B cell (primary cell): ENCODE measurements at regions not wholly inside any gene's neighbourhood (a gene's known extent, or its start where the extent isn't known, plus 50 kb on each side); places are given as distances from the start of the nearest gene placed in this dataset.

ENCODE experiments used
- ATAC-seq: fragments of 200-7000 bp; cut with Tn5 transposase; one replicate; pipeline ENCODE4 v1.10.0; 2021; ENCODE audit warnings: low read depth, mild to moderate bottlenecking, moderate number of reproducible peaks, moderate library complexity
- CTCF ChIA-PET: fragments of 350-600 bp; sonication (Branson Sonifier 250); formaldehyde crosslinking; loops from one replicate; lab custom pipeline; 2021; ENCODE audit warnings: antibody characterized with exemption, inconsistent platforms; lab: Charles Lee
- POLR2A ChIA-PET: fragments of 350-600 bp; sonication (Branson Sonifier 250); formaldehyde crosslinking; loops from one replicate; lab custom pipeline; 2021; ENCODE audit warnings: antibody characterized with exemption; lab: Charles Lee
- DNase-seq: peaks from one replicate; pipeline ENCODE4 v3.0.0; 2013
- H2AFZ ChIP-seq: 2 replicates; pipeline ENCODE4 v1.6.1; 2012; ENCODE audit warnings: mild to moderate bottlenecking, low read depth, low read length; ENCODE audit not compliant: insufficient read depth, poor library complexity, severe bottlenecking
- H3K27ac ChIP-seq, 2 donors: 1 replicate in 1 of 2; 2 replicates in 1 of 2; pipeline ENCODE4 v1.5.1; 2012 to 2013; ENCODE audit warnings: low read length in 2 of 2, mild to moderate bottlenecking in 2 of 2, moderate library complexity in 1 of 2
- H3K27me3 ChIP-seq, 4 experiments: fragments of 200-600 bp in 1 of 4; sonication (generic) in 1 of 4; replicated peaks in 1 of 4; 1 replicate in 2 of 4; 2 replicates in 2 of 4; pipeline versions ENCODE4 v1.6.1 to v1.7.0; 2013 to 2016; ENCODE audit warnings: low read length in 3 of 4, mild to moderate bottlenecking in 2 of 4, mixed read lengths in 1 of 4, moderate library complexity in 1 of 4; ENCODE audit not compliant: insufficient read depth in 4 of 4, control insufficient read depth in 3 of 4; ENCODE audit errors: control extremely low read depth in 1 of 4
- H3K36me3 ChIP-seq, 2 experiments: replicated peaks in 1 of 2; 1 replicate in 1 of 2; 2 replicates in 1 of 2; pipeline versions ENCODE4 v1.6.1 to v1.7.1; 2013; ENCODE audit warnings: low read length in 1 of 2; ENCODE audit not compliant: insufficient read depth in 2 of 2, control insufficient read depth in 1 of 2; ENCODE audit errors: control extremely low read depth in 1 of 2, extremely low read depth in 1 of 2
- H3K4me1 ChIP-seq, 2 donors: fragments of 200-600 bp in 1 of 2; sonication (generic) in 1 of 2; 1 replicate in 1 of 2; 2 replicates in 1 of 2; pipeline versions ENCODE4 v1.5.1 to v1.6.1; 2013 to 2017; ENCODE audit warnings: low read length in 2 of 2; ENCODE audit not compliant: control insufficient read depth in 2 of 2, insufficient read depth in 2 of 2
- H3K4me2 ChIP-seq: replicated peaks from 2 replicates; pipeline ENCODE3; 2012; ENCODE audit warnings: mild to moderate bottlenecking, low read depth, low read length; ENCODE audit not compliant: poor library complexity, severe bottlenecking
- H3K4me3 ChIP-seq, 5 experiments: fragments of 200-600 bp in 1 of 5; sonication (generic) in 1 of 5; 1 replicate in 3 of 5; 2 replicates in 2 of 5; pipeline versions ENCODE4 v1.5.1 to v1.7.0; 2011 to 2016; ENCODE audit warnings: low read length in 4 of 5, mild to moderate bottlenecking in 4 of 5, low read depth in 2 of 5, control low read depth in 1 of 5, moderate library complexity in 1 of 5; ENCODE audit not compliant: insufficient read depth in 1 of 5; ENCODE audit errors: control extremely low read depth in 1 of 5, extremely low read depth in 1 of 5
- H3K79me2 ChIP-seq: fragments of 200-600 bp; sonication (generic); one replicate; pipeline ENCODE4 v1.6.0; 2016; ENCODE audit warnings: low read length; ENCODE audit not compliant: control insufficient read depth, insufficient read depth
- H3K9ac ChIP-seq: fragments of 200-600 bp; sonication (generic); 2 replicates; pipeline ENCODE4 v1.6.1; 2017; ENCODE audit warnings: mild to moderate bottlenecking, low read length, moderate library complexity
- H3K9me3 ChIP-seq, 3 donors: one replicate each; pipeline versions ENCODE4 v1.6.1 to v1.7.1; 2013; ENCODE audit warnings: low read length in 2 of 3; ENCODE audit not compliant: control insufficient read depth in 2 of 3, insufficient read depth in 1 of 3; ENCODE audit errors: control extremely low read depth in 1 of 3
- H4K20me1 ChIP-seq: 2 replicates; pipeline ENCODE4 v1.6.0; 2012; ENCODE audit warnings: mild to moderate bottlenecking, low read length; ENCODE audit not compliant: insufficient read depth, control insufficient read depth, poor library complexity, severe bottlenecking
- H3K27ac Mint-ChIP-seq: one replicate; pipeline ENCODE4 v1.8.0; 2021; ENCODE audit warnings: mixed read lengths
- H3K27me3 Mint-ChIP-seq: one replicate; pipeline ENCODE4 v1.8.0; 2021; ENCODE audit warnings: mixed read lengths
- H3K4me1 Mint-ChIP-seq: one replicate; pipeline ENCODE4 v1.8.0; 2021; ENCODE audit warnings: mixed read lengths
- H3K4me3 Mint-ChIP-seq: one replicate; pipeline ENCODE4 v1.8.0; 2021; ENCODE audit warnings: mixed read lengths
- H3K9me3 Mint-ChIP-seq: one replicate; pipeline ENCODE4 v1.8.0; 2022; ENCODE audit warnings: mixed read lengths; ENCODE audit not compliant: insufficient read depth
- EZH2 ChIP-seq: IDR thresholded peaks from 2 replicates; pipeline ENCODE4 v1.6.1; 2012; ENCODE audit warnings: borderline replicate concordance, low read depth, mild to moderate bottlenecking, moderate library complexity, low read length; ENCODE audit not compliant: insufficient read depth, poor library complexity, severe bottlenecking
- WGBS: methylation state at CpG from one replicate; pipeline ENCODE4 v1.1.5; 2013; ENCODE audit warnings: missing lambda C conversion rate; ENCODE audit not compliant: insufficient coverage; 5-methylcytosine and 5-hydroxymethylcytosine counted together
- intact Hi-C: fragments of 100-400 bp; cut with micrococcal nuclease; formaldehyde crosslinking; loops from one replicate; pipeline ENCODE4 v1.10.0; 2022
- TF ChIP-seq, protein P1 (sequence below): fragments of 200-600 bp; IDR thresholded peaks from one replicate; pipeline ENCODE4 v1.8.0; 2022; ENCODE audit warnings: antibody characterized with exemption, mild to moderate bottlenecking

DNA sequence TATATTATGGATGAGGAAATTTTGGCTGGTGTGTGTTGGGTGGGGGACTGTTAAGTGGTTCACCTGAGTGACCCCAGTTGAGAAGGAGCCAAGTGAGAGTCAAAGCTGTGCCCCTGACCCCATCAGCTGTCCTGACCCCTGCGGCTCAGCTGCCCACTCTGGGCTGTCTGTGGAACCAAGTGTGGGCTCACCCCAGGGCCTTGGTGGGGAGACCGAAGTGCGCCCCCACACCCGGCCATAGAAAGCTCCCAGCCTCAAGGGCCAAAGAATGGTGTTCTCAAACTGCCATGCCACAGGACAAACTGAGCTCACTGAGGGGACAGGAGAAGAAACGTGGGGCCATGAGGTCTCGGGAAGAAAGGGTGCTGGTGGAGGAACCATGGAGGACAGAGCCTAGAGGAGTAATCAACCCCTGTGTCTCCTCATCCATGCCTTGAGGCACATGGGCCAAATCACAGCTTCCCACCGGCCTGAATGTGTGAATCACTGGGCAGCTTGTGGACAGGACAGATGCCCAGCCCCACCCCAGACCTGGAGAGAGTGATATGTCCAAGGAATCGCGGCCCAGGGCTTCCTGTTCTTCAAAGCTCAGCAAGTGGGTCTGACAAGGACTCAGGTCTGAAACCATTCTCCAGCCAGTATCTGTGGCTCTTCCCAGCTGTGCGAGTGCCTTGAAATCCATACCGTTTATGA, 86.2 kb upstream of the CACUL1 start:
- intact Hi-C loops, result no loop called here
- Histone ChIP-seq H2AFZ (no peak overlapping the region), H4K20me1 (no peaks in the 10 kb centered on the region), H3K9ac (no peak overlapping the region), H3K27me3 (peaks cover 0 to 5% (median 0%) of the 10 kb centered on the region in 4 experiments), H3K9me3 (peaks cover 0 to 14% (median 1%) of the 10 kb centered on the region in 3 donors), H3K27ac (no peak overlapping the region), H3K4me2 (no peak overlapping the region), H3K4me3 (no peak overlapping the region), H3K36me3 (no peaks in the 10 kb centered on the region), H3K79me2 (no peaks in the 10 kb centered on the region), H3K4me1 (no peaks in the 10 kb centered on the region)
- ATAC-seq (no peak), DNase-seq (no peak)
- peaks cover 11% of the 10 kb centered on the region for H3K27me3 Mint-ChIP-seq
- TF ChIP-seq EZH2, result no peak
- TF ChIP-seq, protein P1, sequence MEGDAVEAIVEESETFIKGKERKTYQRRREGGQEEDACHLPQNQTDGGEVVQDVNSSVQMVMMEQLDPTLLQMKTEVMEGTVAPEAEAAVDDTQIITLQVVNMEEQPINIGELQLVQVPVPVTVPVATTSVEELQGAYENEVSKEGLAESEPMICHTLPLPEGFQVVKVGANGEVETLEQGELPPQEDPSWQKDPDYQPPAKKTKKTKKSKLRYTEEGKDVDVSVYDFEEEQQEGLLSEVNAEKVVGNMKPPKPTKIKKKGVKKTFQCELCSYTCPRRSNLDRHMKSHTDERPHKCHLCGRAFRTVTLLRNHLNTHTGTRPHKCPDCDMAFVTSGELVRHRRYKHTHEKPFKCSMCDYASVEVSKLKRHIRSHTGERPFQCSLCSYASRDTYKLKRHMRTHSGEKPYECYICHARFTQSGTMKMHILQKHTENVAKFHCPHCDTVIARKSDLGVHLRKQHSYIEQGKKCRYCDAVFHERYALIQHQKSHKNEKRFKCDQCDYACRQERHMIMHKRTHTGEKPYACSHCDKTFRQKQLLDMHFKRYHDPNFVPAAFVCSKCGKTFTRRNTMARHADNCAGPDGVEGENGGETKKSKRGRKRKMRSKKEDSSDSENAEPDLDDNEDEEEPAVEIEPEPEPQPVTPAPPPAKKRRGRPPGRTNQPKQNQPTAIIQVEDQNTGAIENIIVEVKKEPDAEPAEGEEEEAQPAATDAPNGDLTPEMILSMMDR, result no peak
- POLR2A ChIA-PET, result no interaction called here
- H3K9me3 Mint-ChIP-seq, result no peaks in the 10 kb centered on the region
- H3K27ac Mint-ChIP-seq, result no peak overlapping the region
- CTCF ChIA-PET, result no interaction called here
- H3K4me3 Mint-ChIP-seq, result no peak overlapping the region
- WGBS, result 91% methylated on average over 10 of the region's 11 CpGs
- no peaks in the 10 kb centered on the region for H3K4me1 Mint-ChIP-seq

DNA sequence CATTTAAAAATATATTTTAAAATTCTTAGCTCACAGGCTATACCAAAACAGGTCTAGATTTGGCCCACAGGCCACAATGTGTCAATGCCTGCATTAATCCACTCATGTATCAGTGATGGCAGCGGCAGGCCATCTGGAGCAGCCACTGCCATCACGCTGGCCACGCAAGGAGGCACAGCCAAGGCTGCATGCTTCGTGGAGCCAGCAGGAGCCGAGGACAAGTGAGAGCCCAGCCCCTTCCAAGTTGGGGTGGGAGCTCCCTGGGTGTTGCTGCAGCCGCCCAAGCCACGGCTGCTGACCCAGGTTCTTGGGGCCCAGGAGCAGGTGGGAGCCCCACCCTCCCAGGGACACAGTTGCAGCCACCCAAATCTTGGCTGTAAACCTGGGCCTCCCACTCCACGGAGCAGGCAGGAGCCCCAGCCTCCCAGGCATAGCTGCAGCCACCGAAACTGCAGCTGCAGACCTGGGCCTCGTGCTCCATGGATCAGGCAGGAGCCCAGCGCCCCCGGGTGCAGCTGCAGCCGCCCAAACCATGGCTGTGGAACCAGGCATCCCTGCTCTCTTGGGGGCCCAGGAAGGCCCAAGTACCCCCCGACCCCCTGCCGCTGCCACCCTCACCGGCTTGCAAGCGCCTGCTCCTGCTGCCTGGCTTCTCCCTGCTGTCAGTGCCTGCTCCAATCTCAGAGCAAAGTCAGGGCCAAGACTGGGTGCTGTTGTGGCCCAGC, 87.3 kb upstream of the CACUL1 start:
- H3K27ac Mint-ChIP-seq, result no peak overlapping the region
- CTCF ChIA-PET, result no interaction called here
- peaks cover 0 to 14% (median 1%) of the 10 kb centered on the region in 3 donors for H3K9me3 ChIP-seq
- intact Hi-C loops, result no loop called here
- DNase-seq (no peak), ATAC-seq (no peak)
- no peak overlapping the region for H3K4me2 ChIP-seq
- no peak overlapping the region for H3K27ac ChIP-seq
- H4K20me1 ChIP-seq, result no peaks in the 10 kb centered on the region
- no peak overlapping the region for H3K9ac ChIP-seq
- no peaks in the 10 kb centered on the region for H3K36me3 ChIP-seq
- H3K4me3 Mint-ChIP-seq, result no peak overlapping the region
- H3K4me3 ChIP-seq, result no peak overlapping the region
- POLR2A ChIA-PET, result no interaction called here
- no peaks in the 10 kb centered on the region for H3K9me3 Mint-ChIP-seq
- peaks cover 16% of the 10 kb centered on the region for H3K27me3 Mint-ChIP-seq
- H3K27me3 ChIP-seq, result peaks cover 0 to 5% (median 0%) of the 10 kb centered on the region in 4 experiments
- WGBS, result 87% methylated on average over 16 of the region's 17 CpGs
- H3K79me2 ChIP-seq, result no peaks in the 10 kb centered on the region
- no peak for TF ChIP-seq EZH2
- TF ChIP-seq, protein P1, result no peak
- no peak overlapping the region for H2AFZ ChIP-seq
- no peaks in the 10 kb centered on the region for H3K4me1 ChIP-seq
- H3K4me1 Mint-ChIP-seq, result no peaks in the 10 kb centered on the region
